ENCODE measurements at regions not wholly inside any gene's neighbourhood (a gene's known extent, or its start where the extent isn't known, plus 50 kb on each side); places are given as distances from the start of the nearest gene placed in this dataset.

GRCh38 chr11:43053638-43054412 is 258.0 kb upstream of the API5 start:
- Mint-ChIP-seq H3K4me1 (ENCODE audit: unreplicated experiment) (no peaks in the 10 kb centered on the region), H3K4me3 (no peak overlapping the region), H3K9me3 (no peaks in the 10 kb centered on the region), H3K27ac (no peak overlapping the region), H3K36me3 (no peaks in the 10 kb centered on the region), H3K27me3 (no peaks in the 10 kb centered on the region)
- DNase-seq (ENCODE audit: extremely low spot score, unreplicated experiment), result no peak
- TF ChIP-seq CTCF (conservative IDR thresholded peaks at IDR 0.05), result no peak

- no peak overlapping the region for H3K27ac Mint-ChIP-seq
- DNase-seq (ENCODE audit: extremely low spot score, unreplicated experiment), result no peak
- no peaks in the 10 kb centered on the region for H3K36me3 Mint-ChIP-seq
- no peak overlapping the region for H3K4me3 Mint-ChIP-seq
- no peaks in the 10 kb centered on the region for H3K27me3 Mint-ChIP-seq
- H3K9me3 Mint-ChIP-seq, result no peaks in the 10 kb centered on the region
- H3K4me1 Mint-ChIP-seq (ENCODE audit: unreplicated experiment), result no peaks in the 10 kb centered on the region
- no peak for TF ChIP-seq CTCF (conservative IDR thresholded peaks at IDR 0.05)
Observed at GRCh38 chr11:43067681-43068080, 244.1 kb upstream of the API5 start.

GRCh38 chr11:43071338-43071737 is 240.5 kb upstream of the API5 start:
- Mint-ChIP-seq H3K9me3 (no peaks in the 10 kb centered on the region), H3K4me1 (ENCODE audit: unreplicated experiment) (no peaks in the 10 kb centered on the region), H3K4me3 (no peak overlapping the region), H3K27me3 (no peaks in the 10 kb centered on the region), H3K27ac (no peak overlapping the region), H3K36me3 (no peaks in the 10 kb centered on the region)
- no peak for DNase-seq (ENCODE audit: extremely low spot score, unreplicated experiment)
- no peak for TF ChIP-seq CTCF (conservative IDR thresholded peaks at IDR 0.05)

GRCh38 chr11:43072096-43072495 is 239.7 kb upstream of the API5 start:
- no peaks in the 10 kb centered on the region for H3K4me1 Mint-ChIP-seq (ENCODE audit: unreplicated experiment)
- H3K4me3 Mint-ChIP-seq, result no peak overlapping the region
- H3K9me3 Mint-ChIP-seq, result no peaks in the 10 kb centered on the region
- no peaks in the 10 kb centered on the region for H3K27me3 Mint-ChIP-seq
- no peak for TF ChIP-seq CTCF (conservative IDR thresholded peaks at IDR 0.05)
- H3K27ac Mint-ChIP-seq, result no peak overlapping the region
- no peaks in the 10 kb centered on the region for H3K36me3 Mint-ChIP-seq
- DNase-seq (ENCODE audit: extremely low spot score, unreplicated experiment), result no peak

GRCh38 chr11:43072911-43073310 is 238.9 kb upstream of the API5 start:
- Mint-ChIP-seq H3K27me3 (no peaks in the 10 kb centered on the region), H3K4me3 (no peak overlapping the region), H3K9me3 (no peaks in the 10 kb centered on the region), H3K27ac (no peak overlapping the region), H3K4me1 (ENCODE audit: unreplicated experiment) (no peaks in the 10 kb centered on the region), H3K36me3 (no peaks in the 10 kb centered on the region)
- no peak for TF ChIP-seq CTCF (conservative IDR thresholded peaks at IDR 0.05)
- no peak for DNase-seq (ENCODE audit: extremely low spot score, unreplicated experiment)
